ENCODE measurements at regions not wholly inside any gene's neighbourhood (a gene's known extent, or its start where the extent isn't known, plus 50 kb on each side); places are given as distances from the start of the nearest gene placed in this dataset.
"Not testable (repeated sequence)": the region's sequence is repeated elsewhere in the genome, so short reads cannot be mapped to it uniquely, and the experiment has no call there.

GRCh38 chr5:102099083-102099482 lies 197.0 kb downstream of the SLCO4C1 start:
- H3K9me3 ChIP-seq (ENCODE audit: low read length); H3K4me1 ChIP-seq (ENCODE audit: insufficient read depth, low read length); H3K27me3 ChIP-seq (ENCODE audit: insufficient read depth, low read length); H2AFZ ChIP-seq (ENCODE audit: low read depth, low read length); H3K4me3 ChIP-seq (ENCODE audit: low read length); H3K36me3 ChIP-seq (ENCODE audit: insufficient read depth, low read length): not testable (repeated sequence)

GRCh38 chr5:102098606-102099005 lies 197.5 kb downstream of the SLCO4C1 start:
- not testable (repeated sequence) for H3K9me3 ChIP-seq (ENCODE audit: low read length); H3K36me3 ChIP-seq (ENCODE audit: insufficient read depth, low read length); H3K4me3 ChIP-seq (ENCODE audit: low read length); H3K27me3 ChIP-seq (ENCODE audit: insufficient read depth, low read length); H3K4me1 ChIP-seq (ENCODE audit: insufficient read depth, low read length); H2AFZ ChIP-seq (ENCODE audit: low read depth, low read length)

- Histone ChIP-seq H2AFZ (ENCODE audit: low read depth, low read length) (no peak overlapping the region), H3K9me3 (ENCODE audit: low read length) (no peaks in the 10 kb centered on the region)
Measured at GRCh38 chr5:102090770-102091169, 205.3 kb downstream of the SLCO4C1 start.

GRCh38 chr5:102089883-102090282 lies 206.2 kb downstream of the SLCO4C1 start:
- H3K27me3 ChIP-seq (ENCODE audit: insufficient read depth, low read length) = no peaks in the 10 kb centered on the region
- no peaks in the 10 kb centered on the region for H3K9me3 ChIP-seq (ENCODE audit: low read length)
- no peaks in the 10 kb centered on the region for H3K4me1 ChIP-seq (ENCODE audit: insufficient read depth, low read length)
- H3K4me3 ChIP-seq (ENCODE audit: low read length) = no peak overlapping the region
- H2AFZ ChIP-seq (ENCODE audit: low read depth, low read length) = no peak overlapping the region
- H3K36me3 ChIP-seq (ENCODE audit: insufficient read depth, low read length) = no peaks in the 10 kb centered on the region

More at GRCh38 chr5:102090770-102091169, 205.3 kb downstream of the SLCO4C1 start:
- Histone ChIP-seq H3K4me1 (ENCODE audit: insufficient read depth, low read length) (no peaks in the 10 kb centered on the region), H3K36me3 (ENCODE audit: insufficient read depth, low read length) (no peaks in the 10 kb centered on the region), H3K27me3 (ENCODE audit: insufficient read depth, low read length) (no peaks in the 10 kb centered on the region), H3K4me3 (ENCODE audit: low read length) (no peak overlapping the region)

GRCh38 chr5:102087906-102088305 lies 208.2 kb downstream of the SLCO4C1 start:
- Histone ChIP-seq H3K4me1 (ENCODE audit: insufficient read depth, low read length) (no peaks in the 10 kb centered on the region), H2AFZ (ENCODE audit: low read depth, low read length) (no peak overlapping the region), H3K36me3 (ENCODE audit: insufficient read depth, low read length) (no peaks in the 10 kb centered on the region)

GRCh38 chr5:102080288-102080687 lies 215.8 kb downstream of the SLCO4C1 start:
- Histone ChIP-seq H3K9me3 (ENCODE audit: low read length) (no peaks in the 10 kb centered on the region), H3K36me3 (ENCODE audit: insufficient read depth, low read length) (no peaks in the 10 kb centered on the region), H3K4me3 (ENCODE audit: low read length) (no peak overlapping the region), H3K4me1 (ENCODE audit: insufficient read depth, low read length) (no peaks in the 10 kb centered on the region), H2AFZ (ENCODE audit: low read depth, low read length) (no peak overlapping the region), H3K27me3 (ENCODE audit: insufficient read depth, low read length) (no peaks in the 10 kb centered on the region)

More at GRCh38 chr5:102087906-102088305, 208.2 kb downstream of the SLCO4C1 start:
- no peaks in the 10 kb centered on the region for H3K9me3 ChIP-seq (ENCODE audit: low read length)
- H3K27me3 ChIP-seq (ENCODE audit: insufficient read depth, low read length) = no peaks in the 10 kb centered on the region
- H3K4me3 ChIP-seq (ENCODE audit: low read length) = no peak overlapping the region

GRCh38 chr5:102077920-102078319 lies 218.2 kb downstream of the SLCO4C1 start:
- Histone ChIP-seq H3K4me3 (ENCODE audit: low read length) (no peak overlapping the region), H3K9me3 (ENCODE audit: low read length) (no peaks in the 10 kb centered on the region), H3K27me3 (ENCODE audit: insufficient read depth, low read length) (no peaks in the 10 kb centered on the region), H3K36me3 (ENCODE audit: insufficient read depth, low read length) (no peaks in the 10 kb centered on the region), H2AFZ (ENCODE audit: low read depth, low read length) (no peak overlapping the region), H3K4me1 (ENCODE audit: insufficient read depth, low read length) (no peaks in the 10 kb centered on the region)

- Histone ChIP-seq H2AFZ (ENCODE audit: low read depth, low read length) (no peak overlapping the region), H3K4me1 (ENCODE audit: insufficient read depth, low read length) (no peaks in the 10 kb centered on the region), H3K9me3 (ENCODE audit: low read length) (no peaks in the 10 kb centered on the region), H3K27me3 (ENCODE audit: insufficient read depth, low read length) (no peaks in the 10 kb centered on the region), H3K4me3 (ENCODE audit: low read length) (no peak overlapping the region), H3K36me3 (ENCODE audit: insufficient read depth, low read length) (no peaks in the 10 kb centered on the region)
Measured at GRCh38 chr5:102069974-102070373, 226.1 kb downstream of the SLCO4C1 start.

GRCh38 chr5:102068870-102069269 lies 227.2 kb downstream of the SLCO4C1 start:
- Histone ChIP-seq H3K4me1 (ENCODE audit: insufficient read depth, low read length) (no peaks in the 10 kb centered on the region), H2AFZ (ENCODE audit: low read depth, low read length) (no peak overlapping the region), H3K36me3 (ENCODE audit: insufficient read depth, low read length) (no peaks in the 10 kb centered on the region), H3K9me3 (ENCODE audit: low read length) (no peaks in the 10 kb centered on the region), H3K4me3 (ENCODE audit: low read length) (no peak overlapping the region), H3K27me3 (ENCODE audit: insufficient read depth, low read length) (no peaks in the 10 kb centered on the region)

- Histone ChIP-seq H3K4me1 (ENCODE audit: insufficient read depth, low read length) (no peaks in the 10 kb centered on the region), H3K4me3 (ENCODE audit: low read length) (no peak overlapping the region), H3K36me3 (ENCODE audit: insufficient read depth, low read length) (no peaks in the 10 kb centered on the region), H3K9me3 (ENCODE audit: low read length) (no peaks in the 10 kb centered on the region), H3K27me3 (ENCODE audit: insufficient read depth, low read length) (no peaks in the 10 kb centered on the region), H2AFZ (ENCODE audit: low read depth, low read length) (no peak overlapping the region)
Measured at GRCh38 chr5:102049517-102049916, 246.6 kb downstream of the SLCO4C1 start.

- H3K27me3 ChIP-seq (ENCODE audit: insufficient read depth, low read length) = no peaks in the 10 kb centered on the region
- H3K4me3 ChIP-seq (ENCODE audit: low read length) = no peak overlapping the region
- H2AFZ ChIP-seq (ENCODE audit: low read depth, low read length) = no peak overlapping the region
- no peaks in the 10 kb centered on the region for H3K9me3 ChIP-seq (ENCODE audit: low read length)
- H3K36me3 ChIP-seq (ENCODE audit: insufficient read depth, low read length) = no peaks in the 10 kb centered on the region
- H3K4me1 ChIP-seq (ENCODE audit: insufficient read depth, low read length) = no peaks in the 10 kb centered on the region
Measured at GRCh38 chr5:102048940-102049339, 247.1 kb downstream of the SLCO4C1 start.

- H3K4me1 ChIP-seq (ENCODE audit: insufficient read depth, low read length); H3K27me3 ChIP-seq (ENCODE audit: insufficient read depth, low read length); H2AFZ ChIP-seq (ENCODE audit: low read depth, low read length); H3K4me3 ChIP-seq (ENCODE audit: low read length); H3K36me3 ChIP-seq (ENCODE audit: insufficient read depth, low read length); H3K9me3 ChIP-seq (ENCODE audit: low read length): not testable (repeated sequence)
Measured at GRCh38 chr5:102047073-102047472, 249.0 kb downstream of the SLCO4C1 start.

GRCh38 chr5:102040326-102040725 lies 255.8 kb downstream of the SLCO4C1 start:
- Histone ChIP-seq H3K27me3 (ENCODE audit: insufficient read depth, low read length) (no peaks in the 10 kb centered on the region), H3K9me3 (ENCODE audit: low read length) (no peaks in the 10 kb centered on the region), H3K4me1 (ENCODE audit: insufficient read depth, low read length) (no peaks in the 10 kb centered on the region), H3K4me3 (ENCODE audit: low read length) (no peak overlapping the region), H3K36me3 (ENCODE audit: insufficient read depth, low read length) (no peaks in the 10 kb centered on the region), H2AFZ (ENCODE audit: low read depth, low read length) (no peak overlapping the region)

- H2AFZ ChIP-seq (ENCODE audit: low read depth, low read length) = no peak overlapping the region
- no peaks in the 10 kb centered on the region for H3K4me1 ChIP-seq (ENCODE audit: insufficient read depth, low read length)
- no peak overlapping the region for H3K4me3 ChIP-seq (ENCODE audit: low read length)
- H3K36me3 ChIP-seq (ENCODE audit: insufficient read depth, low read length) = no peaks in the 10 kb centered on the region
- no peaks in the 10 kb centered on the region for H3K27me3 ChIP-seq (ENCODE audit: insufficient read depth, low read length)
- H3K9me3 ChIP-seq (ENCODE audit: low read length) = no peaks in the 10 kb centered on the region
Measured at GRCh38 chr5:102036927-102037326, 259.2 kb downstream of the SLCO4C1 start.
